Type B pancreatic cell (in vitro differentiated cells): ENCODE measurements at regions not wholly inside any gene's neighbourhood (a gene's known extent, or its start where the extent isn't known, plus 50 kb on each side); places are given as distances from the start of the nearest gene placed in this dataset.

Experiments used
- DNase-seq: peaks from one replicate; pipeline ENCODE4 v3.0.0; 2021; ENCODE audit warnings: mixed read lengths; ENCODE audit not compliant: unreplicated experiment; ENCODE audit errors: extremely low spot score
- H3K27ac Mint-ChIP-seq: 2 replicates; pipeline ENCODE4 v1.8.0; 2021; ENCODE audit warnings: mild to moderate bottlenecking, mixed read lengths
- H3K27me3 Mint-ChIP-seq: 2 replicates; pipeline ENCODE4 v1.8.0; 2021; ENCODE audit warnings: mixed read lengths
- H3K36me3 Mint-ChIP-seq: 2 replicates; pipeline ENCODE4 v1.8.0; 2021; ENCODE audit warnings: mixed read lengths
- H3K4me1 Mint-ChIP-seq: one replicate; pipeline ENCODE4 v1.8.0; 2021; ENCODE audit warnings: mixed read lengths; ENCODE audit not compliant: unreplicated experiment
- H3K4me3 Mint-ChIP-seq: 2 replicates; pipeline ENCODE4 v1.8.0; 2021; ENCODE audit warnings: mild to moderate bottlenecking, mixed read lengths
- H3K9me3 Mint-ChIP-seq: 2 replicates; pipeline ENCODE4 v1.8.0; 2021; ENCODE audit warnings: mixed read lengths
- TF ChIP-seq, protein P1 (sequence below): fragments of 200-600 bp; sonication (generic); conservative IDR thresholded peaks from 2 replicates; pipeline ENCODE4 v1.5.0; 2021; ENCODE audit warnings: antibody characterized with exemption, mild to moderate bottlenecking

DNA sequence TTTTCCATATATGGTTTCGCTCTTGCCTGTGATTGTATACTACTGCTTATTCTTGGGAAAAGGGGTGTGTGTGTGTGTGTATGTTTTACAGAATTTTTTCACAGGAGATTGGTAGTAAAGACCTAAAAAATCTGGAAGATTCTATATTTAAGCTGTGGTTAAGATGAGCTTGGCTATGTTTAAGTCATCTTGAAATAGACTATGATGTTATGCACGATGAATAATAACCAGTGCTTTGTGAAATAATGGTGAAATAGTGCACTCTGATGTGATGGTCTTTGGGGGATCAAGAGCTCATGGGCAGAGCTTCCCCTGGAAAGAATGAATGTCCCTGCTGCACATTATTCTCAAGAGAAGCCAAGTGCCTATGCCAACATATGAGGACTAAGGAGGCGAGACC, 301.0 kb downstream of the ACTL7B start:
- H3K27ac Mint-ChIP-seq = no peak overlapping the region
- no peaks in the 10 kb centered on the region for H3K36me3 Mint-ChIP-seq
- H3K4me1 Mint-ChIP-seq = peaks cover 21% of the 10 kb centered on the region
- H3K4me3 Mint-ChIP-seq = no peak overlapping the region
- DNase-seq = no peak
- peaks cover 7% of the 10 kb centered on the region for H3K9me3 Mint-ChIP-seq
- peaks cover 12% of the 10 kb centered on the region for H3K27me3 Mint-ChIP-seq
- TF ChIP-seq, protein P1, sequence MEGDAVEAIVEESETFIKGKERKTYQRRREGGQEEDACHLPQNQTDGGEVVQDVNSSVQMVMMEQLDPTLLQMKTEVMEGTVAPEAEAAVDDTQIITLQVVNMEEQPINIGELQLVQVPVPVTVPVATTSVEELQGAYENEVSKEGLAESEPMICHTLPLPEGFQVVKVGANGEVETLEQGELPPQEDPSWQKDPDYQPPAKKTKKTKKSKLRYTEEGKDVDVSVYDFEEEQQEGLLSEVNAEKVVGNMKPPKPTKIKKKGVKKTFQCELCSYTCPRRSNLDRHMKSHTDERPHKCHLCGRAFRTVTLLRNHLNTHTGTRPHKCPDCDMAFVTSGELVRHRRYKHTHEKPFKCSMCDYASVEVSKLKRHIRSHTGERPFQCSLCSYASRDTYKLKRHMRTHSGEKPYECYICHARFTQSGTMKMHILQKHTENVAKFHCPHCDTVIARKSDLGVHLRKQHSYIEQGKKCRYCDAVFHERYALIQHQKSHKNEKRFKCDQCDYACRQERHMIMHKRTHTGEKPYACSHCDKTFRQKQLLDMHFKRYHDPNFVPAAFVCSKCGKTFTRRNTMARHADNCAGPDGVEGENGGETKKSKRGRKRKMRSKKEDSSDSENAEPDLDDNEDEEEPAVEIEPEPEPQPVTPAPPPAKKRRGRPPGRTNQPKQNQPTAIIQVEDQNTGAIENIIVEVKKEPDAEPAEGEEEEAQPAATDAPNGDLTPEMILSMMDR = no peak

DNA sequence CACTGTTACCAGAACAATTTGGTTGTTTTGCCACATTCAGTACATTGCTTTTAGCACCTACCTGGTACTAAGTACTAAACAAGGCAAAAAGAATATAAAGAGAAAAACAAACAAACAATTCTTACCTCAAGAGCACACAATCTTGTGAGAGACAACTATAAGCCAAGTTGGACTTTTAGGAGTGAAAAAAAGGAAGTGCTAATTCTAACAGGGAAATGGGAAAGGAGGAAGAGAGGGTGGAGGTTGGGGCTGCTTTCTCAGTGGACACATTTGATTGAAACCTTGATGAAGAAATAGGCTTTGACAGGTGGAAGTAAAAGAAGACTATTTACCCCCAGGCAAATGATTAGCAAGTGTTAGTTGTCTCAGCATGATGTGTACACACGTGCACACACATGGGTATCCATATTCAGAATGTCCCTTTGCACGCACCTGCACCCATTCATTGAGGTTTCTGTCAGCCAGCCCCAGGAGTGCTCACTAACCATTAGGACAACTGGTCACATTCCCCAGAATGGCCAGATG, 302.6 kb downstream of the ACTL7B start:
- Mint-ChIP-seq H3K36me3 (no peaks in the 10 kb centered on the region), H3K4me3 (no peak overlapping the region), H3K27me3 (peaks cover 6% of the 10 kb centered on the region), H3K9me3 (peaks cover 11% of the 10 kb centered on the region), H3K27ac (peak overlapping the region; percentile 64), H3K4me1 (peaks cover 23% of the 10 kb centered on the region)
- DNase-seq = no peak
- TF ChIP-seq, protein P1 = no peak

DNA sequence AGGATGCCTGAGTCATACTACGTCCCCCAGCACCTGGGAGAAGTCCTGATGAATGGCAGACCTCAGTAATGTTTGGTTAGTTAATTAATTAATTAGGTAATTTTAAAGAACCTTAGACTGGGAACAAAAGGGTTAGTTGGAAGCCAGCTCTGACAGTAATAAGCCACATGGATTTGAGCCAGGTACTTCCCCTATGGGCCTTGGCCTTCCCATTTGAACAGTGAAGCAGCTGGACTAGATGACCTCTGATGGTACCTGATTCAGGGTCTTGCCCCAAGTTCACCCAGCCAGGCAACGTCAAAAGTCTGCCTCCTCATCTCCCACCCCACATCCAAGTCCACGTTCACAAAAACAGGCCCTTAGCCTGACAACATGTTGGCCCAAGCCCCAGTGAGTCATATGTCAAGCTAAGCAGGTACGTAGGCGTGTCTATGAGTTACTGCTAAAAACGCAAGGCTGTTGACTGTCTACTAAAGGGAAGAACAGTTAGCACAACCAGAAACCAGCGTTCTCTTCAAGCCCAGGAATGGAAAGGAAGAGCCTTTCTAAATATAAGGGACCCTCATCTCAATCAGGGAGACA, 303.2 kb downstream of the ACTL7B start:
- Mint-ChIP-seq H3K9me3 (peaks cover 11% of the 10 kb centered on the region), H3K27ac (peak overlapping the region; percentile 64), H3K4me1 (peaks cover 23% of the 10 kb centered on the region), H3K4me3 (peak overlapping the region; percentile 30), H3K36me3 (no peaks in the 10 kb centered on the region), H3K27me3 (peaks cover under 1% of the 10 kb centered on the region)
- DNase-seq = no peak
- TF ChIP-seq, protein P1 = no peak

DNA sequence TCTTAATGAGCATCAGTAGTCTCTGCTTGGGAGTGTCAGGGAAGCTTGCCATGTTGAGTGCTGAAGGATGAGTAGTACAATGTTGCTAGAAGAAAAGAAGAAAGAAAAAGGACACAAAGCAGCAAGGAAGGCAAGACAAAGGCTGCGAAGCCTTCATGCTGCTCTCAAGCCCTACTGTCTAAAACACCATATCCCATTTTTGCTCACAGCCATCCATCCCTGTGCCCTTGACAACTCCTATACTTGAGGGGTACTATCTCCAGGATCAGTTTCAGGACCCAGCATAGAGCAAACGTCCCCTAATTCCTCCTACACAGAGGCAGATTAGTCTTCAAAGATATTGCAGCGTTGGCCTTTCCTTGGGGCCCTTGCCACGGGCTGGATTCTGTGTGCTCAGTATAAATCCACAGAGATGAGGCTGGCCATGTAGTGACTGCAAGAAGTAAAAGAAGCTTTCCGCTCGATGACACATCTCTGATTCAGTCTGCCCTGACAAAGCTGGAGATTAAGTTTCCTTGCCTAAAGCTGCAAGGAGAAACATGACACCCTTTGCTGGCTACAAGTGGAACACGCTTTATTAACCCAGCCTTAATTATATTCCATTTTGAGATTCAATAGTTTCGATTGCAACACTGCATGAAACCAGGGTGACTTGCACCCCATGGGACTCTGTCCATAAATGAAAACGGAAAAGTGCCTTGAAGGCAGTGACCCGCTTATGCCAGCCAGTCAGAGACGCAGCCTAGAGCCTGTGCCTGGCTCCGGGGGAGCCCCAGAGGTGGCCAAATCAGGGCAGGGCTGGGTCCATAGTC, 304.6 kb downstream of the ACTL7B start:
- no peak overlapping the region for H3K27ac Mint-ChIP-seq
- DNase-seq = no peak

DNA sequence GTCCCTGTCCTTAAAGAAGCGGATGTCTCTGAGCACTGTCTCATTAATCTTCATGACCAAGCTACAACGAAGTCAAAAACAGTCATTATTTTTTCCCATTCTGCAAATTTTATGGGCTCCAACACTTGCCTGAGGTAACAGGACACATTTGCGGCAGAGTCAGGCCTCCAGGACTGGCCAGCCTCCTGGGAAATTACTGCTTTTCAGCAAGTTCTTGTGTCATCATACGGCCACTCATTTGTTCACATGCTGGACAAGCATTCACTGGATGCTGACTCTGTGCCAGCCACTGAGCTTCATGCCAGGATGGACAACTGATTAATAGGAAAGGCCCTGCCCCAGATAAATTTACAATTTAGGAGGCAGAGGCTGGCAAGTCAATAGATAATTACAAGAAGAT, 305.7 kb downstream of the ACTL7B start:
- TF ChIP-seq, protein P1 = no peak
- Mint-ChIP-seq H3K36me3 (no peaks in the 10 kb centered on the region), H3K9me3 (peaks cover 11% of the 10 kb centered on the region), H3K4me3 (no peak overlapping the region), H3K27ac (no peak overlapping the region), H3K27me3 (peaks cover 2% of the 10 kb centered on the region), H3K4me1 (peaks cover 23% of the 10 kb centered on the region)
- no peak for DNase-seq

More for the DNA sequence above, 304.6 kb downstream of the ACTL7B start:
- Mint-ChIP-seq H3K9me3 (peaks cover 11% of the 10 kb centered on the region), H3K36me3 (no peaks in the 10 kb centered on the region), H3K4me1 (peaks cover 23% of the 10 kb centered on the region), H3K27me3 (no peaks in the 10 kb centered on the region), H3K4me3 (no peak overlapping the region)
- TF ChIP-seq, protein P1 = no peak
